Glutamatergic neuron (in vitro differentiated cells): ENCODE measurements at regions not wholly inside any gene's neighbourhood (a gene's known extent, or its start where the extent isn't known, plus 50 kb on each side); places are given as distances from the start of the nearest gene placed in this dataset.

Source experiments
- DNase-seq: peaks from one replicate; pipeline ENCODE4 v3.0.0; 2022
- H3K27ac Mint-ChIP-seq: one replicate; pipeline ENCODE4 v1.8.0; 2020; ENCODE audit warnings: mild to moderate bottlenecking, mixed read lengths, inconsistent platforms; ENCODE audit not compliant: unreplicated experiment
- H3K27me3 Mint-ChIP-seq: one replicate; pipeline ENCODE4 v1.8.0; 2020; ENCODE audit warnings: mild to moderate bottlenecking, moderate library complexity, mixed read lengths, inconsistent platforms; ENCODE audit not compliant: unreplicated experiment
- H3K36me3 Mint-ChIP-seq: one replicate; pipeline ENCODE4 v1.8.0; 2020; ENCODE audit warnings: mild to moderate bottlenecking, mixed read lengths, inconsistent platforms; ENCODE audit not compliant: unreplicated experiment
- H3K4me1 Mint-ChIP-seq: one replicate; pipeline ENCODE4 v1.8.0; 2020; ENCODE audit warnings: mild to moderate bottlenecking, low read depth, mixed read lengths, inconsistent platforms; ENCODE audit not compliant: unreplicated experiment
- H3K4me3 Mint-ChIP-seq: one replicate; pipeline ENCODE4 v1.8.0; 2020; ENCODE audit warnings: mild to moderate bottlenecking, mixed read lengths, inconsistent platforms; ENCODE audit not compliant: unreplicated experiment
- H3K9me3 Mint-ChIP-seq: one replicate; pipeline ENCODE4 v1.8.0; 2020; ENCODE audit warnings: mild to moderate bottlenecking, moderate library complexity, mixed read lengths, inconsistent platforms; ENCODE audit not compliant: unreplicated experiment
- TF ChIP-seq, protein P1 (sequence below): fragments of 200-600 bp; sonication (generic); IDR thresholded peaks from one replicate; pipeline ENCODE4 v1.5.0; 2021; ENCODE audit not compliant: partially characterized antibody, unreplicated experiment

DNA sequence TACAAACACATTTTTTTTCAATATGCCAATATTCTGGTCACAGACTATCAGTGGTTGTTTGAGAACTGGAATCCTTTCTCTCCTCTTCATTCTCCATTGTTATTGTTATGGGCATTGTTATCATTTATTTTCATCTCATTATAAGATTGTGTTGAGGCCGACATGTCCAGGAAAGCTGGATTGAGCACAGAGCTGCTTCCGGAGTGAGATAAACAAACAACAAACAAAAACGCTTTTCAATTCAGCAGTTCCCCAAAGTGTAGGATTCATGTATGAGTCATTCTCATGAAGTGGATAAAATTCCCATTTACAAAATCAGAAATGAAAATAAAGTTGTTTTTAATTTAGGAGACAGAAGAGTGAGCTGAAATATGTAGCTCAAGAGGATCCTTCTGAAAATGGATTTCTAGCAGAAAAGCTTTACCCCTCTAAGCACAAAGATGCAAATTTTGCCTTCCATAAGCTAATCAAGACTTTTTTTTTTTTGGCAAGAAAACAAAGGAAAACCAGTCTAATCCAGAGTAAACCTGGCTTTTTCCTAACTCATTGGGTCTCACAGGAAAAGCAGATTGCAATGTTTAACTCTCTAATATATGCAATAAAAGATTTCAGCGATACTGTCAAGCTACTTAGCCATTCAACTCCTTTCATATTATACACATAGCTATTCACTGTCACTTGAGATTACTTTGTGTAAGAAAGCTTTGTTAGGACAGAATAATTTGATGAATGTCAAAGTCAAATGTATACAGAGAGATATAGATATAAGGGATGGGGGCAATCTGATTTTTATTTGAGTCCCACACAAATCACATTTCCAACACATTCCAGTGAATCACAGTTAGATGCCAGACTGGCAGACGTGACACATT lies 1441.7 kb upstream of the CELF4 start:
- no peak for DNase-seq
- Mint-ChIP-seq H3K36me3 (no peaks in the 10 kb centered on the region), H3K9me3 (no peaks in the 10 kb centered on the region), H3K4me1 (no peaks in the 10 kb centered on the region), H3K27ac (no peak overlapping the region), H3K27me3 (peaks cover 2% of the 10 kb centered on the region), H3K4me3 (no peak overlapping the region)
- TF ChIP-seq, protein P1, sequence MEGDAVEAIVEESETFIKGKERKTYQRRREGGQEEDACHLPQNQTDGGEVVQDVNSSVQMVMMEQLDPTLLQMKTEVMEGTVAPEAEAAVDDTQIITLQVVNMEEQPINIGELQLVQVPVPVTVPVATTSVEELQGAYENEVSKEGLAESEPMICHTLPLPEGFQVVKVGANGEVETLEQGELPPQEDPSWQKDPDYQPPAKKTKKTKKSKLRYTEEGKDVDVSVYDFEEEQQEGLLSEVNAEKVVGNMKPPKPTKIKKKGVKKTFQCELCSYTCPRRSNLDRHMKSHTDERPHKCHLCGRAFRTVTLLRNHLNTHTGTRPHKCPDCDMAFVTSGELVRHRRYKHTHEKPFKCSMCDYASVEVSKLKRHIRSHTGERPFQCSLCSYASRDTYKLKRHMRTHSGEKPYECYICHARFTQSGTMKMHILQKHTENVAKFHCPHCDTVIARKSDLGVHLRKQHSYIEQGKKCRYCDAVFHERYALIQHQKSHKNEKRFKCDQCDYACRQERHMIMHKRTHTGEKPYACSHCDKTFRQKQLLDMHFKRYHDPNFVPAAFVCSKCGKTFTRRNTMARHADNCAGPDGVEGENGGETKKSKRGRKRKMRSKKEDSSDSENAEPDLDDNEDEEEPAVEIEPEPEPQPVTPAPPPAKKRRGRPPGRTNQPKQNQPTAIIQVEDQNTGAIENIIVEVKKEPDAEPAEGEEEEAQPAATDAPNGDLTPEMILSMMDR: no peak

DNA sequence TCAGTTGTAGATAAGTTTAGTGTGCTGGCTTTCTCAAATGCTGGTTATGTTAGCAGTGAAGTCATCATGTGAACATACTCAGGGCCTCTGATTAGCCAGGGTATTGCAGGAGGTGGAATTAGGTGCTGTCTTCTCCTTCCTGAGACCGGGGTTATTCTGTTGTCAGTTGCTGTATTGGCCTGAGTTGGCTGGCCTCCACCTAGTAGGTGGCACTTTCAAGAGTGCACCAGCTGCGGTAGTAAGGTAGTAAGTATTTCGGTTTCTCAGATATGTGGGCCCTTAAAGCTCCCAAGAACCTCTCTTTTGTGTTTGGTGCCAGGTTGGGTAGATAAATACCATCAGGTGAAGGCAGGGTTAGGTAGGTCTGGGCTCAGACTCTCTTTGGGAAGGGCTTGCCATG lies 1430.5 kb upstream of the CELF4 start:
- TF ChIP-seq, protein P1: no peak
- H3K36me3 Mint-ChIP-seq: no peaks in the 10 kb centered on the region
- H3K27me3 Mint-ChIP-seq: peaks cover 2% of the 10 kb centered on the region
- no peak overlapping the region for H3K4me3 Mint-ChIP-seq
- no peak for DNase-seq
- H3K27ac Mint-ChIP-seq: no peak overlapping the region
- no peaks in the 10 kb centered on the region for H3K4me1 Mint-ChIP-seq
- no peaks in the 10 kb centered on the region for H3K9me3 Mint-ChIP-seq

DNA sequence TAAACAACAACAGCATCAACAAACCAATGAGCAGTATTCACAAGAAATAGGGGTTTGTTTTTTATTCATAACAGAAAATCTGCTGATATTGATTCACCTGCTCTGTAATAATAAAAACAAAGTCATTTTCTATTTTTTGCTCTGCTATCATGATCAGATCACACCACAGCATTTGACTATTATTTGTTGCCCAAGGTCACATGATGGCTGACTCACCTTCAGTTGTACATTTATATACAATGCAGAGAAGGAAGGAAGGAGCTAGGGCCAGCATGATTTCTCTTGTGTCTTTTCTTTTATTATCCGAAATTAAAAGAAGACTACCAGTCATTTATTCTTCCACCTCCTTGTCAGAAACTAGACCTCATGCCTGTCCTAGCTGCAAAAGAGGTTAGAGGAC lies 1427.7 kb upstream of the CELF4 start:
- no peak for DNase-seq
- TF ChIP-seq, protein P1: no peak
- H3K4me3 Mint-ChIP-seq: no peak overlapping the region
- peaks cover 2% of the 10 kb centered on the region for H3K27me3 Mint-ChIP-seq
- no peak overlapping the region for H3K27ac Mint-ChIP-seq
- no peaks in the 10 kb centered on the region for H3K4me1 Mint-ChIP-seq
- H3K9me3 Mint-ChIP-seq: no peaks in the 10 kb centered on the region
- H3K36me3 Mint-ChIP-seq: no peaks in the 10 kb centered on the region

DNA sequence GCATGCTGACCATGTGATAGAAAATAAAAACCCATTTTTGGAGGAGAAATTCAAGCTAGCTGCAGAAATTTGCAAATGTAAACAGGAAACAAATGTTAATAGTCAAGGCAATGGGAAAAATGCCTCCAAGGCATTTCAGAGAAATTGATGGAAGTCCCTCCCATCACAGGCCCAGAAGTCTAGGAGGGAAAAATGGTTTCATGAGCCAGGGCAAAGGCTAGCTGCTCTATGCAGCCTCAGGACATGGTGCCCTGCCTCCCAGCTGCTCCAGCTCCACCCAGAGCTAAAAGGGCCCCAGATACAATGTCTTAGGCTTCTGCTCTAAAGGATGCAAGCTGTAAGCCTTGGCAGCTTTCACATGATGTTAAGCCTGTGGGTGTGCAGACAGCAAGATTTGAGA lies 1419.4 kb upstream of the CELF4 start:
- DNase-seq: no peak
- no peaks in the 10 kb centered on the region for H3K27me3 Mint-ChIP-seq
- H3K9me3 Mint-ChIP-seq: no peaks in the 10 kb centered on the region
- no peaks in the 10 kb centered on the region for H3K4me1 Mint-ChIP-seq
- no peak overlapping the region for H3K27ac Mint-ChIP-seq
- H3K36me3 Mint-ChIP-seq: peaks cover 6% of the 10 kb centered on the region
- no peak overlapping the region for H3K4me3 Mint-ChIP-seq
- TF ChIP-seq, protein P1: no peak

DNA sequence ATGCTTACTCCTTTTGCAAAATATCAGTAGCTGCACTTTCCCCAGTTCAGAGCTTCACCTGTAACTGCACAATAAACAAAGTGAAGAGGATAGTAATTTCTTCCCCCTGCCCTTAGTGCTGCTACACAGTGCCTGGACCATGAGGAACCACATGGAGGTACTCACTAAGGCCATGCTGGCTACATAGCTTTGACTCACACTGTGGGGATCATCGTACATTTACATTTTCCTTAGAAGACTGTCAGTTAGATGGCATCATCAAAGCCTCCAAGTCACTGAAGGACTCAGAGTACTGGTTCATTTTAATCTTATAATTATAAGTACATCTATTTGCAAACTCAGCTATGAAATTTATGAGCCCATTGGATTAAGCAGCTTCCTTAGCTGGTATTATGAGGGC lies 1416.5 kb upstream of the CELF4 start:
- peaks cover 6% of the 10 kb centered on the region for H3K36me3 Mint-ChIP-seq
- DNase-seq: no peak

More for the DNA sequence above, 1416.5 kb upstream of the CELF4 start:
- no peaks in the 10 kb centered on the region for H3K4me1 Mint-ChIP-seq
- no peaks in the 10 kb centered on the region for H3K27me3 Mint-ChIP-seq
- TF ChIP-seq, protein P1: no peak
- no peak overlapping the region for H3K4me3 Mint-ChIP-seq
- no peak overlapping the region for H3K27ac Mint-ChIP-seq
- no peaks in the 10 kb centered on the region for H3K9me3 Mint-ChIP-seq
